ENCODE measurements at regions not wholly inside any gene's neighbourhood (a gene's known extent, or its start where the extent isn't known, plus 50 kb on each side); places are given as distances from the start of the nearest gene placed in this dataset.

- Histone ChIP-seq H3K27me3 (replicated peaks; ENCODE audit: insufficient read depth, low read depth, low read length, poor library complexity) (no peaks in the 10 kb centered on the region), H3K9me3 (ENCODE audit: low read depth, low read length, poor library complexity, severe bottlenecking) (no peaks in the 10 kb centered on the region), H3K4me1 (ENCODE audit: insufficient read depth, low read length, poor library complexity, severe bottlenecking) (peaks cover 3% of the 10 kb centered on the region), H3K4me3 (ENCODE audit: low read depth, low read length, poor library complexity, severe bottlenecking) (no peak overlapping the region), H3K27ac (ENCODE audit: low read depth, low read length, poor library complexity, severe bottlenecking) (no peak overlapping the region), H3K36me3 (ENCODE audit: insufficient read depth, low read length, poor library complexity, severe bottlenecking) (no peaks in the 10 kb centered on the region)
- BruUV-seq (replicated peaks) = no TSS peak
- DNase-seq (ENCODE audit: low spot score) = no peak
- CTCF ChIA-PET = no interaction called here
- POLR2A ChIA-PET (ENCODE audit: low non-redundant PET) = no interaction called here
- TF ChIP-seq EZH2 (IDR thresholded peaks at IDR 0.05; ENCODE audit: borderline replicate concordance, low read depth, low read length, poor library complexity, severe bottlenecking) (no peak), CTCF (conservative IDR thresholded peaks at IDR 0.05; ENCODE audit: low read depth, low read length) (no peak)
- intact Hi-C loops (cut with micrococcal nuclease; ENCODE audit: unreplicated experiment) = no loop called here
Measured at GRCh38 chr22:27197618-27198017, 540.2 kb downstream of the MIAT start.

- Histone ChIP-seq H3K27me3 (replicated peaks; ENCODE audit: insufficient read depth, low read depth, low read length, poor library complexity) (no peaks in the 10 kb centered on the region), H3K9me3 (ENCODE audit: low read depth, low read length, poor library complexity, severe bottlenecking) (no peaks in the 10 kb centered on the region), H3K4me1 (ENCODE audit: insufficient read depth, low read length, poor library complexity, severe bottlenecking) (peaks cover 8% of the 10 kb centered on the region), H3K36me3 (ENCODE audit: insufficient read depth, low read length, poor library complexity, severe bottlenecking) (no peaks in the 10 kb centered on the region), H3K27ac (ENCODE audit: low read depth, low read length, poor library complexity, severe bottlenecking) (no peak overlapping the region), H3K4me3 (ENCODE audit: low read depth, low read length, poor library complexity, severe bottlenecking) (no peak overlapping the region)
- no TSS peak for BruUV-seq (replicated peaks)
- intact Hi-C loops (cut with micrococcal nuclease; ENCODE audit: unreplicated experiment) = no loop called here
- ChIA-PET CTCF (no interaction called here), POLR2A (ENCODE audit: low non-redundant PET) (no interaction called here)
- TF ChIP-seq EZH2 (IDR thresholded peaks at IDR 0.05; ENCODE audit: borderline replicate concordance, low read depth, low read length, poor library complexity, severe bottlenecking) (no peak), CTCF (conservative IDR thresholded peaks at IDR 0.05; ENCODE audit: low read depth, low read length) (no peak)
- no peak for DNase-seq (ENCODE audit: low spot score)
Measured at GRCh38 chr22:27198518-27199035, 541.2 kb downstream of the MIAT start.

GRCh38 chr22:27199354-27199753, 542.0 kb downstream of the MIAT start:
- Histone ChIP-seq H3K4me3 (ENCODE audit: low read depth, low read length, poor library complexity, severe bottlenecking) (no peak overlapping the region), H3K9me3 (ENCODE audit: low read depth, low read length, poor library complexity, severe bottlenecking) (no peaks in the 10 kb centered on the region), H3K27me3 (replicated peaks; ENCODE audit: insufficient read depth, low read depth, low read length, poor library complexity) (no peaks in the 10 kb centered on the region), H3K36me3 (ENCODE audit: insufficient read depth, low read length, poor library complexity, severe bottlenecking) (no peaks in the 10 kb centered on the region), H3K4me1 (ENCODE audit: insufficient read depth, low read length, poor library complexity, severe bottlenecking) (peaks cover 8% of the 10 kb centered on the region), H3K27ac (ENCODE audit: low read depth, low read length, poor library complexity, severe bottlenecking) (no peak overlapping the region)
- intact Hi-C loops (cut with micrococcal nuclease; ENCODE audit: unreplicated experiment) = no loop called here
- BruUV-seq (replicated peaks) = no TSS peak
- DNase-seq (ENCODE audit: low spot score) = no peak
- ChIA-PET CTCF (no interaction called here), POLR2A (ENCODE audit: low non-redundant PET) (no interaction called here)
- TF ChIP-seq CTCF (conservative IDR thresholded peaks at IDR 0.05; ENCODE audit: low read depth, low read length) (no peak), EZH2 (IDR thresholded peaks at IDR 0.05; ENCODE audit: borderline replicate concordance, low read depth, low read length, poor library complexity, severe bottlenecking) (no peak)

Measured in A673 (cell line).